ENCODE measurements at regions not wholly inside any gene's neighbourhood (a gene's known extent, or its start where the extent isn't known, plus 50 kb on each side); places are given as distances from the start of the nearest gene placed in this dataset.

GRCh38 chr22:48576333-48577013, 1251.2 kb downstream of the BRD1 start:
- ATAC-seq, result no peak
- Mint-ChIP-seq H3K27me3 (peaks cover 11 to 54% (median 36%) of the 10 kb centered on the region in 5 donors), H3K27ac (no peak overlapping the region), H3K36me3 (peaks cover 0 to 12% (median 1%) of the 10 kb centered on the region in 3 donors), H3K4me1 (peaks cover 0 to 6% (median 2%) of the 10 kb centered on the region in 4 donors), H3K9me3 (peaks cover 0 to 12% (median 7%) of the 10 kb centered on the region in 9 donors), H3K4me3 (no peak overlapping the region)
- POLR2A ChIA-PET, result no interaction called here
- no peak for DNase-seq

GRCh38 chr22:48575618-48576332, 1251.9 kb downstream of the BRD1 start:
- H3K27ac Mint-ChIP-seq, result no peak overlapping the region
- peaks cover 0 to 6% (median 2%) of the 10 kb centered on the region in 4 donors for H3K4me1 Mint-ChIP-seq
- peaks cover 0 to 12% (median 1%) of the 10 kb centered on the region in 3 donors for H3K36me3 Mint-ChIP-seq
- peaks cover 2 to 19% (median 10%) of the 10 kb centered on the region in 9 donors for H3K9me3 Mint-ChIP-seq
- POLR2A ChIA-PET, result no interaction called here
- no peak overlapping the region for H3K4me3 Mint-ChIP-seq
- DNase-seq, result no peak
- no peak for ATAC-seq
- peaks cover 11 to 54% (median 36%) of the 10 kb centered on the region in 5 donors for H3K27me3 Mint-ChIP-seq

GRCh38 chr22:48574776-48575617, 1252.7 kb downstream of the BRD1 start:
- ATAC-seq (peak in 1 of 2 donors; percentile 44), DNase-seq (no peak)
- Mint-ChIP-seq H3K4me3 (peak overlapping the region in 8 of 10 donors; percentile 7 to 75 (median 54)), H3K36me3 (peaks cover 0 to 20% (median 1%) of the 10 kb centered on the region in 3 donors), H3K27me3 (peaks cover 13 to 58% (median 37%) of the 10 kb centered on the region in 5 donors), H3K9me3 (peaks cover 6 to 27% (median 18%) of the 10 kb centered on the region in 9 donors), H3K27ac (no peak overlapping the region), H3K4me1 (peaks cover 0 to 6% (median 2%) of the 10 kb centered on the region in 4 donors)
- POLR2A ChIA-PET, result no interaction called here

GRCh38 chr22:48573766-48574165, 1253.9 kb downstream of the BRD1 start:
- POLR2A ChIA-PET, result no interaction called here
- H3K36me3 Mint-ChIP-seq, result peaks cover 0 to 22% (median 1%) of the 10 kb centered on the region in 3 donors
- peak overlapping the region in 2 of 10 donors; percentile 19 to 45 for H3K4me3 Mint-ChIP-seq
- H3K4me1 Mint-ChIP-seq, result peaks cover 0 to 6% (median 2%) of the 10 kb centered on the region in 4 donors
- H3K27ac Mint-ChIP-seq, result no peak overlapping the region
- peaks cover 9 to 29% (median 20%) of the 10 kb centered on the region in 9 donors for H3K9me3 Mint-ChIP-seq
- no peak for DNase-seq
- no peak for ATAC-seq
- H3K27me3 Mint-ChIP-seq, result peaks cover 14 to 55% (median 40%) of the 10 kb centered on the region in 5 donors

GRCh38 chr22:48572951-48573350, 1254.7 kb downstream of the BRD1 start:
- POLR2A ChIA-PET, result no interaction called here
- peaks cover 0 to 22% (median 1%) of the 10 kb centered on the region in 3 donors for H3K36me3 Mint-ChIP-seq
- ATAC-seq (no peak), DNase-seq (no peak)
- no peak overlapping the region for H3K27ac Mint-ChIP-seq
- H3K9me3 Mint-ChIP-seq, result peaks cover 9 to 29% (median 20%) of the 10 kb centered on the region in 9 donors
- peaks cover 0 to 5% (median 2%) of the 10 kb centered on the region in 4 donors for H3K4me1 Mint-ChIP-seq
- H3K27me3 Mint-ChIP-seq, result peaks cover 13 to 47% (median 38%) of the 10 kb centered on the region in 5 donors
- H3K4me3 Mint-ChIP-seq, result no peak overlapping the region

GRCh38 chr22:48570912-48571311, 1256.8 kb downstream of the BRD1 start:
- DNase-seq (no peak), ATAC-seq (no peak)
- Mint-ChIP-seq H3K4me3 (no peak overlapping the region), H3K27me3 (peaks cover 14 to 38% (median 31%) of the 10 kb centered on the region in 5 donors), H3K9me3 (peaks cover 9 to 29% (median 20%) of the 10 kb centered on the region in 9 donors), H3K4me1 (peaks cover 0 to 7% (median 2%) of the 10 kb centered on the region in 4 donors), H3K36me3 (peaks cover 0 to 22% (median 1%) of the 10 kb centered on the region in 3 donors), H3K27ac (no peak overlapping the region)
- POLR2A ChIA-PET, result no interaction called here

GRCh38 chr22:48569476-48570233, 1258.0 kb downstream of the BRD1 start:
- POLR2A ChIA-PET, result no interaction called here
- H3K9me3 Mint-ChIP-seq, result peaks cover 9 to 29% (median 20%) of the 10 kb centered on the region in 9 donors

GRCh38 chr22:48568736-48569330, 1258.8 kb downstream of the BRD1 start:
- Mint-ChIP-seq H3K27ac (no peak overlapping the region), H3K9me3 (peaks cover 9 to 29% (median 20%) of the 10 kb centered on the region in 9 donors), H3K4me1 (peaks cover 0 to 4% (median 2%) of the 10 kb centered on the region in 4 donors), H3K27me3 (peaks cover 8 to 34% (median 24%) of the 10 kb centered on the region in 5 donors), H3K36me3 (peaks cover 0 to 22% (median 1%) of the 10 kb centered on the region in 3 donors), H3K4me3 (no peak overlapping the region)
- ATAC-seq, result no peak
- POLR2A ChIA-PET, result no interaction called here
- no peak for DNase-seq

More at GRCh38 chr22:48569476-48570233, 1258.0 kb downstream of the BRD1 start:
- ATAC-seq (no peak), DNase-seq (no peak)
- Mint-ChIP-seq H3K4me1 (peaks cover 0 to 6% (median 2%) of the 10 kb centered on the region in 4 donors), H3K27ac (peak overlapping the region in 1 of 10 donors; percentile 25), H3K36me3 (peaks cover 0 to 22% (median 1%) of the 10 kb centered on the region in 3 donors), H3K4me3 (no peak overlapping the region), H3K27me3 (peaks cover 12 to 35% (median 30%) of the 10 kb centered on the region in 5 donors)

GRCh38 chr22:48567213-48567975, 1260.3 kb downstream of the BRD1 start:
- Mint-ChIP-seq H3K9me3 (peaks cover 6 to 27% (median 17%) of the 10 kb centered on the region in 9 donors), H3K4me3 (no peak overlapping the region), H3K27ac (no peak overlapping the region), H3K27me3 (peaks cover 3 to 24% (median 13%) of the 10 kb centered on the region in 5 donors), H3K4me1 (peaks cover 0 to 4% (median 2%) of the 10 kb centered on the region in 4 donors), H3K36me3 (peaks cover 0 to 20% (median under 1%) of the 10 kb centered on the region in 3 donors)
- DNase-seq, result no peak
- no peak for ATAC-seq
- POLR2A ChIA-PET, result no interaction called here

GRCh38 chr22:48566741-48567140, 1260.9 kb downstream of the BRD1 start:
- no peak overlapping the region for H3K27ac Mint-ChIP-seq
- POLR2A ChIA-PET, result no interaction called here
- ATAC-seq (no peak), DNase-seq (no peak)
- peaks cover 3 to 24% (median 9%) of the 10 kb centered on the region in 5 donors for H3K27me3 Mint-ChIP-seq
- peaks cover 0 to 13% (median 0%) of the 10 kb centered on the region in 3 donors for H3K36me3 Mint-ChIP-seq
- peak overlapping the region in 2 of 10 donors; percentile 9 to 44 for H3K4me3 Mint-ChIP-seq
- peaks cover 0 to 4% (median 2%) of the 10 kb centered on the region in 4 donors for H3K4me1 Mint-ChIP-seq
- H3K9me3 Mint-ChIP-seq, result peaks cover 5 to 20% (median 15%) of the 10 kb centered on the region in 9 donors

All from naive thymus-derived CD8-positive, alpha-beta T cell (primary cell).